ENCODE measurements at regions not wholly inside any gene's neighbourhood (a gene's known extent, or its start where the extent isn't known, plus 50 kb on each side); places are given as distances from the start of the nearest gene placed in this dataset.
"Not testable (repeated sequence)": the region's sequence is repeated elsewhere in the genome, so short reads cannot be mapped to it uniquely, and the experiment has no call there.

GRCh38 chr4:137896221-137896737 lies 345.9 kb downstream of the SLC7A11 start:
- Histone ChIP-seq H3K4me3 (ENCODE audit: low read length in 3 of 3) (no peak overlapping the region), H3K36me3 (ENCODE audit: control insufficient read depth in 2 of 3, insufficient read depth in 3 of 3, low read length in 3 of 3) (no peaks in the 10 kb centered on the region), H3K9ac (ENCODE audit: low read length in 3 of 3) (no peak overlapping the region), H3K27me3 (ENCODE audit: control insufficient read depth, insufficient read depth, low read length) (no peaks in the 10 kb centered on the region), H3K27ac (ENCODE audit: low read depth in 2 of 2, low read length in 2 of 2) (no peak overlapping the region), H3K9me3 (ENCODE audit: control insufficient read depth in 2 of 3, insufficient read depth in 1 of 3, low read length in 3 of 3) (no peaks in the 10 kb centered on the region), H3K4me1 (ENCODE audit: control insufficient read depth in 2 of 3, insufficient read depth in 2 of 3, low read depth in 1 of 3, low read length in 3 of 3) (no peaks in the 10 kb centered on the region)
- DNase-seq (no peak), FAIRE-seq (no peak)
- intact Hi-C loops (cut with DNase I) = no loop called here
- no peak for TF ChIP-seq CTCF (IDR thresholded peaks at IDR 0.05; ENCODE audit: borderline replicate concordance, extremely low read depth, insufficient read depth)

GRCh38 chr4:137895515-137895914 lies 346.6 kb downstream of the SLC7A11 start:
- H3K27me3 ChIP-seq (ENCODE audit: control insufficient read depth, insufficient read depth, low read length); FAIRE-seq; intact Hi-C loops (cut with DNase I): not testable (repeated sequence)

GRCh38 chr4:137892134-137892533 lies 350.0 kb downstream of the SLC7A11 start:
- Histone ChIP-seq H3K27ac (ENCODE audit: low read depth in 2 of 2, low read length in 2 of 2) (no peak overlapping the region), H3K9me3 (ENCODE audit: control insufficient read depth in 2 of 3, insufficient read depth in 1 of 3, low read length in 3 of 3) (no peaks in the 10 kb centered on the region), H3K4me1 (ENCODE audit: control insufficient read depth in 2 of 3, insufficient read depth in 2 of 3, low read depth in 1 of 3, low read length in 3 of 3) (no peaks in the 10 kb centered on the region), H3K27me3 (ENCODE audit: control insufficient read depth, insufficient read depth, low read length) (no peaks in the 10 kb centered on the region), H3K36me3 (ENCODE audit: control insufficient read depth in 2 of 3, insufficient read depth in 3 of 3, low read length in 3 of 3) (no peaks in the 10 kb centered on the region), H3K9ac (ENCODE audit: low read length in 3 of 3) (no peak overlapping the region), H3K4me3 (ENCODE audit: low read length in 3 of 3) (no peak overlapping the region)
- no peak for FAIRE-seq
- no peak for DNase-seq
- intact Hi-C loops (cut with DNase I) = no loop called here
- TF ChIP-seq CTCF (IDR thresholded peaks at IDR 0.05; ENCODE audit: borderline replicate concordance, extremely low read depth, insufficient read depth) = no peak

More at GRCh38 chr4:137895515-137895914, 346.6 kb downstream of the SLC7A11 start:
- H3K9me3 ChIP-seq (ENCODE audit: control insufficient read depth in 2 of 3, insufficient read depth in 1 of 3, low read length in 3 of 3); DNase-seq; H3K9ac ChIP-seq (ENCODE audit: low read length in 3 of 3); H3K4me1 ChIP-seq (ENCODE audit: control insufficient read depth in 2 of 3, insufficient read depth in 2 of 3, low read depth in 1 of 3, low read length in 3 of 3); H3K27ac ChIP-seq (ENCODE audit: low read depth in 2 of 2, low read length in 2 of 2); H3K36me3 ChIP-seq (ENCODE audit: control insufficient read depth in 2 of 3, insufficient read depth in 3 of 3, low read length in 3 of 3); H3K4me3 ChIP-seq (ENCODE audit: low read length in 3 of 3): not testable (repeated sequence)

GRCh38 chr4:137890812-137891211 lies 351.3 kb downstream of the SLC7A11 start:
- no peak for DNase-seq
- Histone ChIP-seq H3K9me3 (ENCODE audit: control insufficient read depth in 2 of 3, insufficient read depth in 1 of 3, low read length in 3 of 3) (no peaks in the 10 kb centered on the region), H3K27ac (ENCODE audit: low read depth in 2 of 2, low read length in 2 of 2) (no peak overlapping the region), H3K4me1 (ENCODE audit: control insufficient read depth in 2 of 3, insufficient read depth in 2 of 3, low read depth in 1 of 3, low read length in 3 of 3) (no peaks in the 10 kb centered on the region), H3K4me3 (ENCODE audit: low read length in 3 of 3) (no peak overlapping the region), H3K36me3 (ENCODE audit: control insufficient read depth in 2 of 3, insufficient read depth in 3 of 3, low read length in 3 of 3) (no peaks in the 10 kb centered on the region), H3K27me3 (ENCODE audit: control insufficient read depth, insufficient read depth, low read length) (no peaks in the 10 kb centered on the region), H3K9ac (ENCODE audit: low read length in 3 of 3) (no peak overlapping the region)
- FAIRE-seq = no peak
- TF ChIP-seq CTCF (IDR thresholded peaks at IDR 0.05; ENCODE audit: borderline replicate concordance, extremely low read depth, insufficient read depth) = no peak
- intact Hi-C loops (cut with DNase I) = no loop called here

Measured in kidney (tissue), 13 donors.